Mesenchymal stem cell (in vitro differentiated cells and primary cell): ENCODE measurements at regions not wholly inside any gene's neighbourhood (a gene's known extent, or its start where the extent isn't known, plus 50 kb on each side); places are given as distances from the start of the nearest gene placed in this dataset.
A peak's percentile ranks its signal among the peaks of the same experiment; 100 is the strongest.

ENCODE experiments used
- DNase-seq: peaks from one replicate; pipeline ENCODE4 v3.0.0-alpha.2; 2013
- H2AFZ ChIP-seq: one replicate; pipeline ENCODE4 v1.6.1; 2013; ENCODE audit warnings: low read depth, mild to moderate bottlenecking, control low read depth, inconsistent platforms, low read length, moderate library complexity
- H2AK5ac ChIP-seq: 2 replicates; pipeline ENCODE4 v1.6.1; 2013; ENCODE audit warnings: low read length, moderate library complexity, mild to moderate bottlenecking, inconsistent platforms; ENCODE audit not compliant: severe bottlenecking
- H2BK120ac ChIP-seq: one replicate; pipeline ENCODE4 v1.6.1; 2013; ENCODE audit warnings: low read depth, mild to moderate bottlenecking, inconsistent platforms, low read length, moderate library complexity
- H2BK12ac ChIP-seq, 2 experiments: one replicate each; pipeline ENCODE4 v1.6.1; 2013; ENCODE audit warnings: inconsistent platforms in 2 of 2, low read length in 2 of 2, mild to moderate bottlenecking in 2 of 2, moderate library complexity in 2 of 2, control low read depth in 1 of 2
- H2BK15ac ChIP-seq: one replicate; pipeline ENCODE4 v1.6.1; 2013; ENCODE audit warnings: mild to moderate bottlenecking, low read depth, inconsistent platforms; ENCODE audit not compliant: poor library complexity, severe bottlenecking
- H2BK5ac ChIP-seq: 2 replicates; pipeline ENCODE4 v1.6.1; 2013; ENCODE audit warnings: low read depth, mild to moderate bottlenecking, low read length, control low read depth, inconsistent platforms; ENCODE audit not compliant: poor library complexity, severe bottlenecking
- H3K14ac ChIP-seq, 2 experiments: one replicate each; pipeline ENCODE4 v1.6.1; 2013; ENCODE audit warnings: inconsistent platforms in 2 of 2, low read length in 2 of 2, control low read depth in 1 of 2, mild to moderate bottlenecking in 1 of 2, moderate library complexity in 1 of 2
- H3K18ac ChIP-seq, 2 experiments: one replicate each; pipeline ENCODE4 v1.6.1; 2013; ENCODE audit warnings: inconsistent platforms in 2 of 2, low read length in 2 of 2, control low read depth in 1 of 2, low read depth in 1 of 2, mild to moderate bottlenecking in 1 of 2
- H3K23ac ChIP-seq, 2 experiments: one replicate each; pipeline ENCODE4 v1.6.1; 2013; ENCODE audit warnings: inconsistent platforms in 2 of 2, low read length in 2 of 2, mild to moderate bottlenecking in 2 of 2, moderate library complexity in 2 of 2, control low read depth in 1 of 2
- H3K27ac ChIP-seq: 2 replicates; pipeline ENCODE4 v1.5.1; 2013; ENCODE audit warnings: mild to moderate bottlenecking, moderate library complexity, low read length, control low read depth, inconsistent platforms; ENCODE audit not compliant: poor library complexity, severe bottlenecking
- H3K27me3 ChIP-seq, 2 experiments: 2 replicates each; pipeline versions ENCODE4 v1.6.1 to v1.7.0; 2013; ENCODE audit warnings: low read length in 2 of 2, mild to moderate bottlenecking in 2 of 2, moderate library complexity in 2 of 2, control low read depth in 1 of 2, inconsistent platforms in 1 of 2; ENCODE audit not compliant: control insufficient read depth in 1 of 2, insufficient read depth in 1 of 2
- H3K36me3 ChIP-seq, 2 experiments: 2 replicates each; pipeline versions ENCODE4 v1.6.1 to v1.7.0; 2013; ENCODE audit warnings: low read length in 2 of 2, control low read depth in 1 of 2, inconsistent platforms in 1 of 2, low read depth in 1 of 2, mild to moderate bottlenecking in 1 of 2; ENCODE audit not compliant: insufficient read depth in 2 of 2, control insufficient read depth in 1 of 2
- H3K4ac ChIP-seq, 2 experiments: one replicate each; pipeline ENCODE4 v1.6.1; 2013; ENCODE audit warnings: inconsistent platforms in 2 of 2, low read length in 2 of 2, mild to moderate bottlenecking in 2 of 2, moderate library complexity in 2 of 2, control low read depth in 1 of 2, low read depth in 1 of 2
- H3K4me1 ChIP-seq: 2 replicates; pipeline ENCODE4 v1.6.1; 2013; ENCODE audit warnings: low read depth, low read length, control low read depth; ENCODE audit not compliant: control insufficient read depth, insufficient read depth
- H3K4me2 ChIP-seq: 2 replicates; pipeline ENCODE4 v1.6.1; 2013; ENCODE audit warnings: low read length, mild to moderate bottlenecking, inconsistent platforms; ENCODE audit not compliant: poor library complexity, severe bottlenecking
- H3K4me3 ChIP-seq, 2 experiments: 2 replicates each; pipeline versions ENCODE4 v1.5.1 to v1.7.0; 2013; ENCODE audit warnings: low read length in 2 of 2, mild to moderate bottlenecking in 2 of 2, control low read depth in 1 of 2, low read depth in 1 of 2; ENCODE audit not compliant: insufficient read depth in 1 of 2
- H3K79me1 ChIP-seq: replicated peaks from 2 replicates; pipeline ENCODE4 v1.6.1; 2013; ENCODE audit warnings: mild to moderate bottlenecking, control low read depth, low read length, inconsistent platforms; ENCODE audit not compliant: poor library complexity, severe bottlenecking
- H3K9ac ChIP-seq: 2 replicates; pipeline ENCODE4 v1.7.0; 2013; ENCODE audit warnings: mild to moderate bottlenecking, low read length, moderate library complexity
- H3K9me3 ChIP-seq: 2 replicates; pipeline ENCODE4 v1.7.0; 2013; ENCODE audit warnings: mild to moderate bottlenecking, low read length; ENCODE audit not compliant: control insufficient read depth
- H4K8ac ChIP-seq: one replicate; pipeline ENCODE4 v1.6.1; 2013; ENCODE audit warnings: inconsistent platforms, mild to moderate bottlenecking, low read length, moderate library complexity
- H4K91ac ChIP-seq: one replicate; pipeline ENCODE4 v1.6.1; 2013; ENCODE audit warnings: mild to moderate bottlenecking, low read length, inconsistent platforms
- WGBS: methylation state at CpG from one replicate; pipeline ENCODE4 v1.1.7; 2013; ENCODE audit warnings: mixed read lengths; 5-methylcytosine and 5-hydroxymethylcytosine counted together

DNA sequence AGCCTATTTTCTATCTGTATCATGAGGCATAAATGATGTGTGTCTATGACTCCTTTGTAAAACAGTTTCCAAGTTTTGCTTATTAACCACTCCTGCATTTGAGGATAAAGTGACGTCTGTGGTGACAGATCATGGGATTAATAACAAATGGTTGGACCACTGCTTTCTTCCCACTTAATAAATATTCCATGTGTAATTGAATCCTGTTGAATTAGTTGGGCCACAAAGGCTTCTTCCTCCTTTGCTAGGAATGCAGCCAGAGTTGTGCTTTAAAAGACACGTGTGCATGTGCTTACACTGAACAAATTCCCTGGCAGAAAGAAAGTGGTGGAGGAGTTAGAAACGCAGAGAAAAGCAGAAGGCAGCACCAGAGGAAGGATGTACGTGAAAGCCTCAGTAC lies 150.2 kb downstream of the ACTBL2 start:
- no peak overlapping the region for H2BK120ac ChIP-seq
- no peak overlapping the region for H2BK15ac ChIP-seq
- no peak overlapping the region for H3K18ac ChIP-seq
- no peak overlapping the region for H3K23ac ChIP-seq
- no peak overlapping the region for H3K9ac ChIP-seq
- no peaks in the 10 kb centered on the region for H3K4me1 ChIP-seq
- H3K4ac ChIP-seq, result peak overlapping the region in 1 of 2 experiments; percentile 67
- H3K27ac ChIP-seq, result no peak overlapping the region
- H3K4me3 ChIP-seq, result no peak overlapping the region
- no peak overlapping the region for H4K8ac ChIP-seq
- no peaks in the 10 kb centered on the region for H3K36me3 ChIP-seq
- no peak overlapping the region for H2AFZ ChIP-seq
- no peaks in the 10 kb centered on the region for H3K27me3 ChIP-seq
- H2BK5ac ChIP-seq, result no peak overlapping the region
- H2AK5ac ChIP-seq, result no peak overlapping the region
- no peaks in the 10 kb centered on the region for H3K79me1 ChIP-seq
- H3K4me2 ChIP-seq, result no peak overlapping the region
- peak overlapping the region in 1 of 2 experiments; percentile 66 for H2BK12ac ChIP-seq
- H4K91ac ChIP-seq, result no peak overlapping the region
- 79% methylated on average over 3 of the region's 4 CpGs for WGBS
- no peak for DNase-seq
- H3K9me3 ChIP-seq, result no peaks in the 10 kb centered on the region
- no peak overlapping the region for H3K14ac ChIP-seq

DNA sequence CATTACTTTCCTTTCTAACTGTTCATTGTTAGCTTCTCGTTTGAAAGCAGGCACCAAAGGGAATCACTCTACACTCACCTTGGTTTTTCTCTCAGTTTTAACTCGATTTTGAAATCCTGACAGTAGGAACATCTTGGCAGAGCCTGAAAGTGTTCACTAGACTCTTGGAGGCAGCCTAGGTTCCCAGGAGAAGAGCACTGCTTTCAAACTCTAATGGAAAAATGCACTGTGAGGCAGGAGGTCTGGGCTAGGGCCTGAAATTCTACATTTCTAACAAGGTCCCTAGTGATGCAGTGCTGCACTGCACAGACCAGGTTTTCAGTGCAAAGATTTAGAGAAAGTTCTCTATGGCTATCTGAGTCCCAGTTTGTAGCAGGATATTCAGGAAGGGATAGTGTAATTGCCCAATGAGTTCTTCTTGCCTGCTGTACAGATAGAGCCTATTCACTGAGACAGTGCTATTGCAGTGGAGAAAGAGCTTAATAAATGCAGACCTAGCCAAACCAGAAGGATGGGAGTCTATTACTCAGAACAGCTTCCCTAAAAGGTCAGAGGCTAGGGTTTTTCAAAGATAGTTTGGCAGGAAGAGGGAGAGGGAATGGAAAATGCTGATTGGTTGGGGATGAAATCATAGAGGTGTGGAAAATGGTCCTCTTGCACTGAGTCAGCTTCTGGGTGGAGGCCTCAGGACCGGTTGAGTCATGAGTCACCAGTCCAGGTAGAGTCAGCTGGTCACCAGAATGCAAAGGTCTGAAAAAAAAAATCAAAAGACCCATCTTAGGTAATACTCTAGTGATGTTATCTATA lies 153.9 kb downstream of the GPBP1 start:
- H3K4ac ChIP-seq, result peak overlapping the region; percentile 22 to 24
- no peak overlapping the region for H3K23ac ChIP-seq
- no peak overlapping the region for H4K8ac ChIP-seq
- no peaks in the 10 kb centered on the region for H3K79me1 ChIP-seq
- H3K14ac ChIP-seq, result no peak overlapping the region
- peak overlapping the region in 1 of 2 experiments; percentile 4 for H3K18ac ChIP-seq
- no peak for DNase-seq
- H2AK5ac ChIP-seq, result no peak overlapping the region
- H3K4me1 ChIP-seq, result no peaks in the 10 kb centered on the region
- H2BK120ac ChIP-seq, result peak overlapping the region; percentile 2
- H3K27me3 ChIP-seq, result peaks cover 0 to 4% of the 10 kb centered on the region in 2 experiments
- peak overlapping the region; percentile 49 to 59 for H2BK12ac ChIP-seq
- no peak overlapping the region for H2BK5ac ChIP-seq
- H3K9ac ChIP-seq, result no peak overlapping the region
- 94% methylated on average over 2 of the region's 3 CpGs for WGBS
- no peak overlapping the region for H2BK15ac ChIP-seq
- H3K36me3 ChIP-seq, result no peaks in the 10 kb centered on the region
- no peak overlapping the region for H4K91ac ChIP-seq
- no peak overlapping the region for H3K27ac ChIP-seq
- no peak overlapping the region for H3K4me2 ChIP-seq
- no peak overlapping the region for H2AFZ ChIP-seq
- no peaks in the 10 kb centered on the region for H3K9me3 ChIP-seq
- no peak overlapping the region for H3K4me3 ChIP-seq

GRCh38 chr5:57325678-57326397 lies 152.0 kb downstream of the GPBP1 start:
- peak; percentile 83 for DNase-seq
- Histone ChIP-seq H2BK15ac (no peak overlapping the region), H3K18ac (no peak overlapping the region), H3K4ac (peak overlapping the region in 1 of 2 experiments; percentile 24), H3K27me3 (peaks cover 0 to 9% of the 10 kb centered on the region in 2 experiments), H4K91ac (no peak overlapping the region), H2AFZ (no peak overlapping the region), H2BK120ac (no peak overlapping the region), H3K9me3 (no peaks in the 10 kb centered on the region), H3K14ac (no peak overlapping the region), H2BK12ac (peak overlapping the region in 1 of 2 experiments; percentile 86), H3K27ac (no peak overlapping the region), H2AK5ac (no peak overlapping the region), H3K9ac (no peak overlapping the region), H3K4me1 (no peaks in the 10 kb centered on the region), H3K23ac (no peak overlapping the region), H3K4me2 (no peak overlapping the region), H2BK5ac (no peak overlapping the region), H4K8ac (no peak overlapping the region), H3K36me3 (no peaks in the 10 kb centered on the region), H3K4me3 (no peak overlapping the region), H3K79me1 (no peaks in the 10 kb centered on the region)
- 68% methylated on average over 3 of the region's 4 CpGs for WGBS

DNA sequence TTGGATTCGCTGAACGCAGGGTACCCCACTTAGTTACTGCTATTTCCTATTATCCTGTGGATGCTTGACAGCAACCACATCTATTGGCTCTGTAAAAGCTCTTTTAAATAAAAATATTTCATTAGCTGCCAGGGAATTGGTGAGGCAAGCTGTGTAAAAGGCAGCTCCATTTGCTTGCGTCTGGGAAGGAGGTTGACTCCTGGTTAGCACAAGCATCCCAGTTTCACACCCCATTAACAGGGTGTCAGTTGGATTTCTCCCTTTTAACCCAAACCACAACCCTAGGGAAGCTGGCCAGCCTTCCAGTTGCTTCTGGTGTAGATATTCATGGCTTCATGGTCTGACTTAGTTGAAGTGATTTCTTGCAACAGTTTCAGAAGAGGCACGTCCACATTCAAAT lies 151.0 kb downstream of the GPBP1 start:
- Histone ChIP-seq H3K9me3 (no peaks in the 10 kb centered on the region), H2BK5ac (no peak overlapping the region), H3K27ac (no peak overlapping the region), H3K4me3 (no peak overlapping the region), H3K9ac (no peak overlapping the region), H3K4me2 (no peak overlapping the region), H2AFZ (no peak overlapping the region), H4K91ac (peak overlapping the region; percentile 95), H3K14ac (peak overlapping the region in 1 of 2 experiments; percentile 85), H3K23ac (no peak overlapping the region), H3K4ac (peak overlapping the region; percentile 92 to 93), H3K18ac (peak overlapping the region; percentile 86 to 91), H2BK12ac (peak overlapping the region; percentile 60 to 99), H3K79me1 (no peaks in the 10 kb centered on the region), H3K27me3 (peaks cover 0 to 9% of the 10 kb centered on the region in 2 experiments), H2AK5ac (no peak overlapping the region), H4K8ac (peak overlapping the region; percentile 59), H3K4me1 (no peaks in the 10 kb centered on the region), H2BK15ac (no peak overlapping the region), H2BK120ac (peak overlapping the region; percentile 88), H3K36me3 (no peaks in the 10 kb centered on the region)
- WGBS, result 73% methylated on average over 3 of the region's 4 CpGs
- no peak for DNase-seq
